ENCODE measurements at regions not wholly inside any gene's neighbourhood (a gene's known extent, or its start where the extent isn't known, plus 50 kb on each side); places are given as distances from the start of the nearest gene placed in this dataset.

DNA sequence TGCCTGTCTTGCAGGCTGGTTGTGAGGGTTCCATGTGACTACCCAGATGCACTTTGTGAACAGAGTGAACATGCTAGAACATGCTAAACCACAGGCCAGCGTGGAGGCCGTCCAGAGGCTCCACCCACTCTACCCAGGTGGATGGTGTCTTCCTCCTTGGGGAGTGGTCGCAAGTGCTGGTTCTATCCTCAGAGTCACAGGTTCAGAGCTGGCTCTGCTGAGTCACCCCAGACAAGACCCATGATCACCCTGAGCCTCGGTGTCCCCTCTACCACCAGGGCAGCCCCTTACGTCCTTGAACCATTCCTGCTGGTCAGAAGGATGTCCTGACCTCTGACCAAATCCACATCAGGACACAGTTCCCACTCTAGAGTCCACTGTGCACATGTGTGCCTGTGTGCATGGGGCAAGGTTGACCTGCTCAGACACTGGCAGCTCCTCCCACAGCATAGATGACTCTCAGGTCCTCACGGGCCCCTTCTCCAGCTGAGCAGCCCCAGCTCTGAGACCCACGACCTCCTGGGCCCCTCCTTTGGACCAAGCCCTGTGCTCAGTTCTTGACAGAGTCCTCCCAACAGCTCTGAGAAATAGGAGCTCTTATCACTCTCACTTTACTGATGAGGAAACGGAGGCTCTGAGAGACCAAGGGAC, 391.8 kb downstream of the MATN1 start:
- no peak for DNase-seq

DNA sequence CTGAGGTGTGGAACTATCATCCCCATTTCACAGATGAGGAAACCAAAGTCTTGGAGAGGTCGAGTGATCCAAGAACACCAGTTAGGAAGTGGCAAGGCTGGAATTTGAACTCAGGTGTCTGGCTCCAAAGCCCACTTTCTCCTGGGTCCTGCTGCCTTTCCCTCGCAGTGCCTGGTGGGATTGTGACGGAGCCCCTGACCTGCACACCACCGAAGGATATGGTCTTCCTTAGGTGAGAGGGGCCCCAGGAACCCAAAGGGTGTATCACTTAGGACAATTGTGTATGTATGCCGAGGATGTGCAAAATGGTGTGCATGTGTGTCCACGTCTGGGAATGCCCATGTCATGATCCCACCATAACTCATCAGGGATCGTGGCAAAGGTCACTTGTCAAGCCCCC, 392.7 kb downstream of the MATN1 start:
- no peak for DNase-seq

DNA sequence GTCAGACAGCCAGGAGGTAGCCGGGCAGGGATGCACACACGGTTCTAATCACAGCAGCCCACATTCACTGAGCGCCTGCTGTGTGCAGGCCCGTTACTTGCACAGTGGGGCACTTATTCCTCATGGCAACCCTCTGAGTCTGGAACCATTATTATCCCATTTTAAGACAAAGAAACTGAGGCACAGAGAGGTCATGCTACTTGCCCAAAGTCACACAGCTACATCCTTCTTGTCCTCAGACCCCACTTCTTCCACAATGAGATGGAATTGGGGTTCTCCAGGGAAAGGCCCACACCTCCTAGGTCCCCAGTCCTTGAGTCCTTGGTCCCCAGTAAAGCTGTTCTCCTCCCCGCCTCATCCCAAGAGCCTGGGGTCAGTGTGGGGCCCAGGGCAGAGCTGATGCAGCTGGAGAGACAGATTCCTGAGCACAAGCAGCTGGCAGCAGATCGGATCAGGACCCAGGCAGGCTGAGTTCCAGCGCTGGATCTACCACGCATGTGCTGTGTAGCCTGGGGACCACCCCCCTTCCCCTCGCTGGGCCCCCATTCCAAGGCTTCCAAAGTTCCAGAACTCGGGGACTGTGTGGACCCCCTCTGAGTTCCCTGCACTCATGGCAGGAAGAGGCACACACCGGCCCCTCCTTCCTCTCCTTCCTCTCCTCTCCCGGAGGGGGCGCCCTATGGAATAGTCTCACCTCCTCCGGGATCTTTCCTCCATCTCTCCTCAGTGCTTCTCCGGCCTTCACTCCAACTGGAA, 393.4 kb downstream of the MATN1 start:
- no peak for DNase-seq

DNA sequence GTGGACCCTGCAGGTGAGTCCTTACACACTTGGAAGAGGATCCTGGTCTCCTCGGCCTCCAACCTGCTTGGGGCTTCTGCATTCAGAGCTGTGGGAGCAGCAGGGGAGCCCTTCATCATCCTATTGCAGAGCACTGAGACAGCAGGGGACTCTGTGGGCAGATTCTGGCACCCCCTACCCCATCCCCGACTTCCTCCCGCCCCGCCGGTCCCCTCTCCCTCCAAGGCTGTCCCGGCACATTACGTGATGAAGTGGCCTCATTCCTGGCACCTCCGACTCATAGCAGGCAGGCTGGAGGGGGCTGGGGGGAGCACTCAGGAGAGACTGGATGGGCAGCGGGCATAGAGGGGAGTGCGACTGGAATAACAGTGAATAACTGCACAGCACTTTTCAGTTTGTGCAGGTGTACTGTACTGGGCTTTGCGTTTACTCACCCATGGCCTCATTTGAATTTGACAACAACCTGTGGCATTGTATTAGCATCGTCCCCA, 394.1 kb downstream of the MATN1 start:
- no peak for DNase-seq

DNA sequence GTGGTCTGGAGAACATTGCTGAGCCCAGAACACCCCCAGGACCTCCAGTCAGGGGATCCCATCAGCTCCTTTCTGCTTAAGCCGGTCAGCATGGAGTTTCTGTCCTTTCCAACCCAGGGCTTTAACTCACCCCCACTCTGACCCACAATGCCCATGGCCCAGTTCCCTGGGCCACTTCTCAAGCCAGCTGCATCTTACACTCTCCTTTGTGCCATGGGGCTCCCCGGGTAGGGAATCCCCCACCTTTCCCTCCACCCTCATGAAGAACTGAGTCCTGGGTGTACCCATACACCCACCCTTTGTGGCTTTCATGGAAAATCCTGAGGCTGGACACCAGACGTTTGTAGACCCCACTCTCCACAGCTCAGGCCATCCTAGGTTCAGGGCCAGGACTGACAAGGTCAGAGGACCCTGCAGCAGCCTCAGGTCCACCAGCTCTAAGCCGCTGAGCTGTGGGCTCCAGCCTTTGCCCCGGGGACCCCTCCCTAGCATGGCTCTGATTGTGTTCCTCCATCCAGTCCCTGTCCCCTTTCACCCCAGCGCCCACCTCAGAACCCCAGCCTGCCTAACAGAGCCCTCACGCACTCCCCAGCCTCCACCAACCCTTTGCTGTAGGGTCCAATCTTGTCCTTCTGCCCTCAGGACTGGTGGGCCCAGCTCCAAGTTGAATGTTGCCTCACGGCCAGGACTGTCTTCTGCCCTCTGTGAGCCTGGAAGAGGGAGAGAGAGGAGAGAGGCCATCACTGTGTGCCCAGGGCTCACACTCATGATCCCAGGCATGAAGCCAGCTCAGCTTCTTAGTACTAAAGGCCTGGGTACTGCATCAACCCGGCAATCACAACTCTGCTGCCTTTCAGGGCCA, 394.8 kb downstream of the MATN1 start:
- no peak for DNase-seq

DNA sequence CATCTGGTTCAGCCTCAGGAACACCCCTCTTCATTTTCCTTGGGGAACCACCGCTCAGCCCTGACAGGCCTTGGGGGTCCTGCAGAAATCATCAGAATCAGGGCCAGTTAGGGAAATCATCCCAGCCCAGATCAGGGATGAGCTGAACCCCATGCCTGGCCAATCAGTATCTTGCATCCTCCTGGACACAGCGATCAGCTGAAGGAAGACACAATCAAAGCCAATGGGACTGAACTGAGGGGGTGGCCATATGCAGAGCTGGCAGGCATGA, 395.4 kb downstream of the MATN1 start:
- no peak for DNase-seq

DNA sequence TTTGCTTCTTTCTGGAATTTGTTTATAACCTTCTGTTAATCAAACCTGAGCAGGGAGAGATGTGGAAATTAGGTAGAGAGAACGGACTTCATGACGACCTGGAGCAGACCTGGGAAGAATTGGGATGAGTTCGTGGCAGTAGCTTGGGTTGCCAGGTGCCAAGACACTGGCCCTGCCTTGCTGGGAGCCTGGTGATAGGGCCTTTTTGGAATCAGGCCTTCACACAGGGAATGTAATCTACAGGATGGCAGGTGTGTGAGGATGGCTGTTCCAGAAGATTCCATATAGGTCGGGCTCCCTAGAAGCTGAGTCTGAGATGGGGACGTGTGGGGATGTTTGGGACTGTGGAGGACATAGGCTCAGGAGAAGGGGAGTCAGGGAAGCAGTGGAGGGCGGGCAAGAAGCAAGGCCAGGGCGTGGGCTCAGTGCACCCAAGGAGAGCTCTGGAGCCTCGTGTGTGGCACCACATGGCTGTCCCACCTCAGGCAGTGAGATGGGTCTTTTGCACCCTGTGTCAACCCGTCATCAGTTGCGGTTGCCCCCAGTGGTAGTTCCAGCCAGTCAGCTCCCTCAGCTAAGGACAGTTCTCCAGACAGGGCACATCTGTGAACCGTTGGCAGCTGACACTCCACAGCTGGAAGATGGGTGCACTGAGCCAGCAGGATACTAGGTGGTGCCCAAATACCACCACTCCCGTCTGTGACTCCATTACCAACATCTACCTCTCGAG, 395.9 kb downstream of the MATN1 start:
- no peak for DNase-seq

DNA sequence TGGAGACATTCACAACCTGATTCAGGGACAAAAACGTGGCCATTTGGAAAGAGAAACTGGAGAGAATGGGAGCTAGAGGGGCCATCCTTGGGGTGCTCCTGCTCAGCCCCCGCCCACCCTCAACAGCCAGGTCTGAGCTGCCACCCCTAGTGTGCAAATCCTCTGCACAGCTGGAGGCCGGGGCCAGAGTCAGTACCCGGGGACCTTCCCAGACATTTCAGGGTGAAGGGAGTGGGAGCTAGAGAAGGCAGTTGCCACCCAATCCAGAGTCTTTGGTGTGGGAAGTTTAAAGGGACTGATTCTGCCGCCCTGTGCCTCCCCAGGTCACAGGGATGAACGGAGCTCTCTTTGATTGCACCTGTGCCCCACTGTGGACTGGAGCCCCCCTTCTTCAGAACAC, 397.4 kb downstream of the MATN1 start:
- DNase-seq = no peak

DNA sequence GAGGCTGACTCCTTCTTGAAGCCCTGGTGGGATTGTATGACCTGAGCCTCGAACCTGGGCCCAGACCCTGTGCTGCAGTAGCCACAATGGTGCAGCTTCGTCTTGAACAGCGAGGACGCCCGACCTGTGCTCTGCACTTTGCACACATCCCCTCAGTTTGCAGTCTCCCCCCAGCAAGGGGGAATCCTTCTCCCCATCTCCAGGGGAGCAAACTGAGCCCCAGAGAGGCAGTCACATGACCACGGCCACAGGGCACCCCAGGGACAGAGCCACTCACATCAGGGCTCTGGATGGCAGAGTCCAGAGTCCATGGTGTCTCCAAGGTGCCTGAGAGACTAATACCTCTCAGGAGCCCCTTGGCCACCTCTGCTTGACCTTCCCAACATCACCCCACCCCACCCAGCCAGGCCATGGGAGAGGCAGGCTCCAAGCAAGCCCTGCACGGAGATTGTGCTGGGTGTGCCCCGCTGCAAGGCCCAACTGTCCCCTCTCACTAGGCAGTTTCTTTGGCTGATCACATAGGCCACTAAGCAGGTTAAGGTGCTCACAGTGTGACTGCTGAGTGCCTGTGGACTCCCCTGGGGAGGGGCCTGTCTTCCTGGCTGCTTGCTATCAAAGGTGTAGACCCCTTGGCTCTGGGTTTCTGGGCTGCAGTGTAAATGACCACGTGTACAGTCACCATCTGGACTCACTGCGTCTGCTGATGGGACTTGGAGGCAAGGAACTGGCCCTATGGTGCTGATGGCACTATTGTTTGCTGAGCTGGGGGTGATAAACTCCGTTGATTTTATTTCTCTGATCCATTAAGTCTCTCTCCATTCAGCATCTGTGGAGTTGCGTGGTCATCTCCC, 398.1 kb downstream of the MATN1 start:
- no peak for DNase-seq

DNA sequence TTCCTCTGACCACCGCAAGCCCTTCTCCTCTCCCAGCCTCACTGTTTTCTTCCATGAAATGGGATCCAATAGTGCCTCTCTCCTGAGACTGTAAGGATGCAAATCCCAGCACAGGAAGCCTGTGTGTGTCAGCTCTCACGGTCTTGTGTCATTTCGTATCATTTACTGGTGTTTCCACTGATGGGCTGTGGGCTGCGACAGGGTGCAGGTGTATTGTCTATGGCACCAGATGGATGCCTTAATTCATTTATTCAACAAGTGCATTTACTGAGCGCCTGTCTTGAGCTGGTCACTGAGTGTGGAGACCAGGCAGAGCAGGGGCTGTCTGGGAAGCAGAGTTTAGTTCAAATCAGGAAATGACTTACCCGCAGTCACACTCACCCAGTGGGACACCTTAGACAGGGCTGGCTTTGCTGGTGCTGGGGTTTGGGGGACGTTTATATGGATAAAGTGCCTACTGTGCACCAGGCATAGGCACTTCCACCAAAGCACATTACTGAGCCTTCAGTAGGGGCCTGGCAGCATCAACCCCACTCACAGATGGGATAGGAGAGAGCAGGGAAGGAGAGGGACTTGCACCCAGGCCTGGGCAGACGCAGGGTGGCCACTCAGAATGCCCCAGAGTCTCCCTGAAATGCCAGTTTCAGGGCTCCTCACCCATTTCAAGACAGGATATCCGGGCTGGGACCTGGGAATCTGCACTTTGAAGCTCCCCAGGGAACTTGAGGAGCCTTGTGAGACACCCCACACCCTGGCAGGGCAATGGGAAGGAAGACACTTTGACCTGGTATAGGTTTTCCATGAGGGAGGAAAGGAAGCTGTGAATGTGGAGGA, 398.9 kb downstream of the MATN1 start:
- no peak for DNase-seq

DNA sequence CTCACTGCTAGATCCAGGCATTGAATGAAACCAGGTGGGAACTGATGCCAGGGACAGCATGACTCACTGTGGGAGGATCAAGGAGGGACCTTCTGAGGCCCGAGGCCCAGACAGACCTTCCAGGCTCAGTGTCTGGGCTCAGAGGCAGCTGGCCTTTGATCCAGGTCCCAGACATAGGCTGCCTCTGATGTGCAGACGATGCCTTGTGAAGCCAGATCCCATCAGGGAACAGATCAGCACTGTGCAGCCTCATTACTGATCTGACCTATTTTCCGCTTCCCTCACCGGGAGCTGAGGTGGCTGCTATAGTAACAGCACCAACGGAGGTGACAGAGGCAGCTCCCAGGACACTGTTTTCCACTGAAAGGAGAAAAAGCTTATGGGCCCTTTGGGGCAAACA, 399.5 kb downstream of the MATN1 start:
- no peak for DNase-seq

DNA sequence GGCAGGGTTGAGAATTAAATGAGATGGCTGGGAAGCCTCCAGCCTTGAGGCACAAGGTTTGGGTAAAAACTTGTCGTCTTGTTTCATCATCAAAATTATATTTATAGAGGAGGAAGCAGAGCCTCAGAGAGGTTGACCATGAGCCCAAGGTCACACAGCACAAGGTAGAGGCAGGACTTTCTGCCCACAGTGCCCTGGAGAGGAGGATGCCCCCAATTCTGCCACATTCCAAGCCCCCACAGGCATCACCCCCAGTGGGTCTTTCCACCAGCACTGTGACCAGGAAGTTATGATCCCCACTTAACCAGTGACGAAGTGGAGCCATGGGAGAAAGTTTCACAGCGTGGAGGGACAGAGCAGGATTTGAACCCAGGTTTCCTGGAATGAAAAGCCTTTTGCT, 400.0 kb downstream of the MATN1 start:
- no peak for DNase-seq

DNA sequence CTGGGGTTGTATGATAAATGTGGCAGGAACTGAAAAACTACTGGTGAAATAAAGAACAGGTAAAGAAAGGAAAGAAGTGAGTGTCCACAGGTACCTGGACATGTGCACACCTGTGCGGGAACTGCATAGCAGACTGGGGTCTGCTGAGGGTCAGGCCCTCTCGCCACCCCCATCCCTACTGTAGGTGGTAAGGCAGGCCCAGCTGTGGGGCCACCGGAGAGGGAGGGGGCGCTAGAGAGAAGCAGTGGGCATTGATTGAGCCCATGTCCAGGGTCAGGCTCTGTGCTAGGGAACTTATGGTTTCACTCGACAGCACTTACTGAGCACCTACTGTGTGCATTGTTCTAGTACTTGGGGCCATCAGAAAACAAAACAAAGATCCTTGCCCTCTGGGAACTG, 400.5 kb downstream of the MATN1 start:
- no peak for DNase-seq

DNA sequence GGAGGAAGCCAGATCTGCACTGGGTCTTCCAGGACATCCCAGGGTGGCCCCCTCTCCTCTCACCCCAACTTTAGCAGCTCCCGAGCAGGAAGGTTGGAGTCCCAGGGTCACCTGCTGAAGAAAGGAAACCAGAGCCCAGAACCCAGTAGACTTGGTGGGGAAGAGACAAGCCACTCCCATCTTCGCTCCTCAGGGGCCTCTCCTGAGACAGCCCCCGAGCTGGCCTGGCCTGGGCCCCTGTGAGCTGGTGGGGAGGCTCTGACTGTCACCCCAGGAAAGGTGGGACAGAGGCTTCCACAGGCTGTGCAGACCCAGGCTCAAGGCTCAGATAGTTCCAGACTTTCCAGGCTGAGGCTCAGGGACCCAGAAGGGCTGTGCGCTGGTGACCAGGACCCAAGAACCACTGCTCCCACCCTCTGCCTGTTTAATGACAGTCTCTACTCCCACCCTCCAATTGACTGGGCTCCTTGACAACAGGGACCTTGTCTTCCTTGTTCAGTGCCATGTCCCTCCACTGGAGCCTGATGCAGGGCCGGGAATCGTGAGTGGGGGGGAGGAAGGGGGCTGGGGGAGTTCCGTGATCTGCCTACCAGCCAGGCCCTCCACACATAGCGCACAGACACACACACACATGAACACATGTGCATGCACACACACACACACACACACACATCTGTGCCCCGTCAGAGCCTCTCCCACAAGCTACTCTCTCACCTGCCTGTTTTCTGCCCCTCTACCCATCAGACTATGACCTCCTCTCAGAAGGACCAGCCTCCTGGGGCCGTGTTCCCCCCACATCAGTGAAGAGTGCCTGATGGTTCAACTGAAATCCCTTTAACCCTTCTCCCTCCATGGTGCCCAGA, 401.2 kb downstream of the MATN1 start:
- DNase-seq = no peak

DNA sequence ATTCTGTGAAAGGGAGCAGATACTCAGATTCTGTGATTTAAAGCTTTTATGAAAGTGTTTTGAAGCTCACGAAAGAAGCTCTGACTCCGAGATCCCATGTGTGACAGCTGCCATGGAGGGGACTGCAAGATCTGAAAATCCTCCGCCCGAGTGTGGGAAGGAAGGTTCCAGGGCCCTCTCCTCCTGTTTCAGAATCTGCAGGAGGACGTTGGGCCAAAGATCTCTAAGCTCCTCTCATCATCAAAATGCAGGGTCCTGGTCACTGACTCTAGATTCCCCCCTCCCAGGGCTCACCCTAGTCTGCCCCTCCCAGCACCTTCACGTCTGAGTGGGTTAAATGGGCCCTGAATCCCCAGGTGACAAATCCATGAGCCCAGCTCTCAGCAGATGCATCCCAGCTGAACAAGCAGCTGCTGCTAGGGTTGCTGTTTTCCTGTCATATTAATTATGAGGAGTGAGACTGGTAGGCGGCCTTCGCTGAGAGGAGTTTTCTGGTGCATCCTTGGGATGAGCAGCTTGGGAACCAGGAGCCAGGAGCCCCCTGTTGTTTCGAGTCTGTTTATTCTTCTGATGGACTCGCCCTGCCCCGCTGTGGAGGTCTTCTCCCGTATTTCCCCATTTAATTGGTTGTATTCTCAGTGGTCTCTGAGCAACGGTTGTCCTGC, 402.0 kb downstream of the MATN1 start:
- DNase-seq = no peak

DNA sequence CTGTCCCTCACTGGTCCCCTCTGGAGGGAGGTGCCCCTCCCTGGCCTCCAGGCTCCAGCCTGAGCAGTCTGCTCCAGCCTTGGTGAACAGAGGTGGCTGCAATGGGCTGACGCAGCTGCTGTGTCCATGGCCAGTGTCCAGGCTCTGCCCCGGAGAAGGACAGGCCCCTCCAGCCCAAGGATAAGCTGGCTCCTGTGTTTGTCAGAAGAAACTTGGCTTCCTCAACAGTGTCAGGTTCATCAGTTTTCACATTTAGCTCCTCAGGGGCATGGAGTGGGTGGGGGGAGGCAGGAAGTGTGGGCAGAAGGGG, 402.8 kb downstream of the MATN1 start:
- no peak for DNase-seq

DNA sequence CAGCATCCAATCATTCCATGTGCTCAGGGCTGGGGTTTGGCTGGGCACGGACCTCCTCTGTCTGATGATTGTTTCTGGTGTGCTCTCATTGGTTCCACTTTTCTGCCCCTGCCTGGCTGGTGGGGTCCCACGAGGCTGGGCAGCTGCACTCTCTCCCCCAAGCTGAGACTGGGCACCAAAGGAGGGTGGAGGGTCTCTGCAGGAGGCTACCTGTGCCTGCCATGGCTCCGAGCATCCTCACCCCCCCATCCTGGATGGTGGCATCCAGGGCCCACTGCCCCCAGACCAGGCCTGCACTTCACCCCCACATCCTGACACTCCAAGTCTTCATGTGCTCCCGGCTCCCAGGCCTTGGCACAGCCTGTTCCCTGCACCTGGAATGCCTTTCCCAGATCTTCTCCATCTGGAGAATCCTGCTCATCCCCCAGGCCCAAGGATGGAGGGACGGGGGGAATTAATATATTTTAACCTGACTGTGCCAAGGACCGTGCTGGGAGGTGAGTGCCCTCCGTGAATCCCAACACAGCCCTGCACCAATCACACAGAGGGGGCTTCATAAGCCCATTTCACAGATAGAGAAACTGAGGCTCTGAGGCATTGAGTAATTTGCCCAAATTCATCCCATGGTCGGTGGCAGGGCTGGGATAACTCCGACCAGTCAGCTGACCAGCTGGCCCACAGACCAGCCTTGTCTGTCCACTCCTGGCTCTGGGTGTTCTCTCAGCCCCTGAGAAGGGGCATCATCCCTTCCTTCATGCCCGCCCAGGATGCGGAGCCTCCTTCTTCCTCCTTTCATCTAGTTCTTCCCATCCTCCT, 403.4 kb downstream of the MATN1 start:
- DNase-seq = no peak

Data from right lung (tissue), 2 donors.